HL-60 (cell line): ENCODE measurements at regions not wholly inside any gene's neighbourhood (a gene's known extent, or its start where the extent isn't known, plus 50 kb on each side); places are given as distances from the start of the nearest gene placed in this dataset.
A peak's percentile ranks its signal among the peaks of the same experiment; 100 is the strongest.

Experiments
- DNase-seq, 2 experiments: peaks; one replicate each; pipeline ENCODE4 v3.0.0-alpha.2; 2010 to 2020; ENCODE audit warnings: low read depth in 1 of 2, low spot score in 1 of 2
- H3K27ac ChIP-seq: fragments of 250-450 bp; sonication (Bioruptor Pico); replicated peaks from 2 replicates; pipeline ENCODE4 v1.5.1; 2020; ENCODE audit warnings: mild to moderate bottlenecking, moderate library complexity
- H3K27me3 ChIP-seq: fragments of 250-450 bp; sonication (Bioruptor Pico); 2 replicates; pipeline ENCODE4 v1.5.1; 2021; ENCODE audit warnings: mild to moderate bottlenecking, moderate library complexity; ENCODE audit not compliant: insufficient read depth, poor library complexity, severe bottlenecking
- H3K4me3 ChIP-seq: replicated peaks from 2 replicates; pipeline ENCODE4 v1.5.1; 2011; ENCODE audit warnings: mild to moderate bottlenecking, control low read depth, low read length; ENCODE audit not compliant: insufficient read depth
- GABPA ChIP-seq: IDR thresholded peaks from 2 replicates; pipeline ENCODE4 v1.6.1; 2012; ENCODE audit warnings: low read depth
- POLR2AphosphoS5 ChIP-seq: IDR thresholded peaks from 2 replicates; pipeline ENCODE4 v1.6.1; 2012; ENCODE audit warnings: low read depth
- SPI1 ChIP-seq: IDR thresholded peaks from 2 replicates; pipeline ENCODE4 v1.6.1; 2012; ENCODE audit warnings: low read depth, mild to moderate bottlenecking, borderline replicate concordance
- TF ChIP-seq, protein P1 (sequence below): IDR thresholded peaks from 2 replicates; pipeline ENCODE4 v1.6.1; 2012; ENCODE audit warnings: low read depth; ENCODE audit not compliant: insufficient replicate concordance
- TF ChIP-seq, protein P2 (sequence below): IDR thresholded peaks from one replicate; pipeline ENCODE4 v1.5.1; 2011; ENCODE audit warnings: low read length, control low read depth, inconsistent platforms; ENCODE audit not compliant: insufficient read depth

DNA sequence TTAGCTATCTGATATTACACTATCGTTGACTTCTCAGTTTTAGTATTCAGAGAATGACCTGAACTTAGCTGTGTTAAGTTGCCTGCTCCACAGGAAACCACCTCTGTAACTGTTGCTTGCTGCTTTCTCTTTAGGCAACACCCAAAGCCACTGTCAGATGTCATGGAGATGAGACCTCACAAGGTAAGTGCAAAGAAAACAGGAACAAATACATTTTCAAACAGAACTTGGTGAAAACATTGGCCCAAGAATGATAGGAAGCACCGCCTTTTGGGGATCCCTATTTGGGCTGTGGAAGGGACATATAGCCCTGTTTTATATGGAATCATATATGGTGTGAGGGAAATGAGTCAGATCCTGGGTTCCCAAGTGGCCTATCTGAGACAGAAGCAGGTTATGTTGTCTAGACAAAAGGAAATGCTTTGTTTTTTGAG is 143.4 kb downstream of the UBE2E3 start:
- peak in 1 of 2 experiments; percentile 88 for DNase-seq
- H3K27me3 ChIP-seq = no peaks in the 10 kb centered on the region
- TF ChIP-seq POLR2AphosphoS5 = peak; percentile 35; the same call in 1 of the 2 replicates
- TF ChIP-seq, protein P1, sequence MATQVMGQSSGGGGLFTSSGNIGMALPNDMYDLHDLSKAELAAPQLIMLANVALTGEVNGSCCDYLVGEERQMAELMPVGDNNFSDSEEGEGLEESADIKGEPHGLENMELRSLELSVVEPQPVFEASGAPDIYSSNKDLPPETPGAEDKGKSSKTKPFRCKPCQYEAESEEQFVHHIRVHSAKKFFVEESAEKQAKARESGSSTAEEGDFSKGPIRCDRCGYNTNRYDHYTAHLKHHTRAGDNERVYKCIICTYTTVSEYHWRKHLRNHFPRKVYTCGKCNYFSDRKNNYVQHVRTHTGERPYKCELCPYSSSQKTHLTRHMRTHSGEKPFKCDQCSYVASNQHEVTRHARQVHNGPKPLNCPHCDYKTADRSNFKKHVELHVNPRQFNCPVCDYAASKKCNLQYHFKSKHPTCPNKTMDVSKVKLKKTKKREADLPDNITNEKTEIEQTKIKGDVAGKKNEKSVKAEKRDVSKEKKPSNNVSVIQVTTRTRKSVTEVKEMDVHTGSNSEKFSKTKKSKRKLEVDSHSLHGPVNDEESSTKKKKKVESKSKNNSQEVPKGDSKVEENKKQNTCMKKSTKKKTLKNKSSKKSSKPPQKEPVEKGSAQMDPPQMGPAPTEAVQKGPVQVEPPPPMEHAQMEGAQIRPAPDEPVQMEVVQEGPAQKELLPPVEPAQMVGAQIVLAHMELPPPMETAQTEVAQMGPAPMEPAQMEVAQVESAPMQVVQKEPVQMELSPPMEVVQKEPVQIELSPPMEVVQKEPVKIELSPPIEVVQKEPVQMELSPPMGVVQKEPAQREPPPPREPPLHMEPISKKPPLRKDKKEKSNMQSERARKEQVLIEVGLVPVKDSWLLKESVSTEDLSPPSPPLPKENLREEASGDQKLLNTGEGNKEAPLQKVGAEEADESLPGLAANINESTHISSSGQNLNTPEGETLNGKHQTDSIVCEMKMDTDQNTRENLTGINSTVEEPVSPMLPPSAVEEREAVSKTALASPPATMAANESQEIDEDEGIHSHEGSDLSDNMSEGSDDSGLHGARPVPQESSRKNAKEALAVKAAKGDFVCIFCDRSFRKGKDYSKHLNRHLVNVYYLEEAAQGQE = no peak
- TF ChIP-seq SPI1 = peak; percentile 31; the same call in 1 of the 2 replicates
- TF ChIP-seq GABPA = no peak
- TF ChIP-seq, protein P2, sequence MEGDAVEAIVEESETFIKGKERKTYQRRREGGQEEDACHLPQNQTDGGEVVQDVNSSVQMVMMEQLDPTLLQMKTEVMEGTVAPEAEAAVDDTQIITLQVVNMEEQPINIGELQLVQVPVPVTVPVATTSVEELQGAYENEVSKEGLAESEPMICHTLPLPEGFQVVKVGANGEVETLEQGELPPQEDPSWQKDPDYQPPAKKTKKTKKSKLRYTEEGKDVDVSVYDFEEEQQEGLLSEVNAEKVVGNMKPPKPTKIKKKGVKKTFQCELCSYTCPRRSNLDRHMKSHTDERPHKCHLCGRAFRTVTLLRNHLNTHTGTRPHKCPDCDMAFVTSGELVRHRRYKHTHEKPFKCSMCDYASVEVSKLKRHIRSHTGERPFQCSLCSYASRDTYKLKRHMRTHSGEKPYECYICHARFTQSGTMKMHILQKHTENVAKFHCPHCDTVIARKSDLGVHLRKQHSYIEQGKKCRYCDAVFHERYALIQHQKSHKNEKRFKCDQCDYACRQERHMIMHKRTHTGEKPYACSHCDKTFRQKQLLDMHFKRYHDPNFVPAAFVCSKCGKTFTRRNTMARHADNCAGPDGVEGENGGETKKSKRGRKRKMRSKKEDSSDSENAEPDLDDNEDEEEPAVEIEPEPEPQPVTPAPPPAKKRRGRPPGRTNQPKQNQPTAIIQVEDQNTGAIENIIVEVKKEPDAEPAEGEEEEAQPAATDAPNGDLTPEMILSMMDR = no peak
- peak overlapping the region; percentile 75 for H3K27ac ChIP-seq
- H3K4me3 ChIP-seq = no peak overlapping the region

DNA sequence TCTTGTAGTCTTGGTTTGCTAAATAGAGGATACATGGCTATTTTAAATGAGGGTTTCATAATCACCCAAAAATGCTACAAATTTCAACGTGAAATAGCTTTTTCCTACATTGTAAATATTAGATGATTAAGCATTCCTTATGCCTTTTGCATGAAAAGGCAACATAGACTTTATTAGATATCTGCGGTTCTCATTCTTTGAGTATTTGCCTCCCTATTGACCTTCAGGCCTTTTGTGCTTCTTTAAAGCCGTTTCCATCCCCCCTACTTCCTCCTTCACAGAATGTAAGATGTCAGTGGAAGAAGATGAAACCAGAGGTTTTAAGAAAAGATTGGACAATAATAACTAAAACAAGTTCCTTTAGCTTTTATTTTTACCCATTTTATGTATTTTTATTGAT is 144.1 kb downstream of the UBE2E3 start:
- H3K27ac ChIP-seq = peak overlapping the region; percentile 75

DNA sequence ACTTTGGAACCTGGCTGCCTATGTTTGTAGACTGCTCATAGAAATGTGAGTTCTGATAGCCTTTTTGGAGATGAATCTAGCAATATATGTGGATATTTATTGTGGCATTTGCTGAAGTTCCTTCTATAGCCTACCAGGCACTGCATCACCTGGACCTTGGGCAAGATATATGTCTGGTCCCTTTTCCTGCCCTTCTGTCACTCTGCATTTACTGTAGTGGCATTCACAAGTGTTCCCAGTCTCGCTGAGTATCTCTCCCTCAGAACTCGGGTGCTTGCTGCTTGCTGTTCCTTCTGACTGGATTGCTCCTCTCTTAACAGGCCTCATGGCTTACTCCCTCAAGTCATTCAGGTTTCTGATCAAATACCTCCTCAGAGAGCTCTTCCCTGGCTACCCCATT is 145.0 kb downstream of the UBE2E3 start:
- Histone ChIP-seq H3K27me3 (no peaks in the 10 kb centered on the region), H3K27ac (no peak overlapping the region), H3K4me3 (no peak overlapping the region)
- TF ChIP-seq POLR2AphosphoS5 (no peak), GABPA (no peak), SPI1 (no peak)
- TF ChIP-seq, protein P2 = no peak
- TF ChIP-seq, protein P1 = no peak
- no peak for DNase-seq

More for the DNA sequence above, 144.1 kb downstream of the UBE2E3 start:
- DNase-seq = no peak
- TF ChIP-seq, protein P1 = no peak
- TF ChIP-seq SPI1 = peak; percentile 20; the same call in 1 of the 2 replicates
- no peak overlapping the region for H3K4me3 ChIP-seq
- H3K27me3 ChIP-seq = no peaks in the 10 kb centered on the region
